HepG2 (cell line): ENCODE measurements at regions not wholly inside any gene's neighbourhood (a gene's known extent, or its start where the extent isn't known, plus 50 kb on each side); places are given as distances from the start of the nearest gene placed in this dataset.
A peak's percentile ranks its signal among the peaks of the same experiment; 100 is the strongest.

ENCODE experiments used
- ATAC-seq: fragments of 200-7000 bp; cut with Tn5 transposase; 3 replicates; pipeline ENCODE4 v1.9.1; 2020; ENCODE audit warnings: mild to moderate bottlenecking, moderate library complexity
- BruUV-seq: library from RNA; stranded (reverse); fragments of 400-500 nt; replicated peaks from 2 replicates; lab custom pipeline; 2021; lab: Mats Ljungman, UMichigan
- CTCF ChIA-PET: fragments of 300-600 bp; formaldehyde crosslinking; extraction: SDS; loops from one replicate; lab custom pipeline; 2021; ENCODE audit warnings: low total read pairs, inconsistent platforms, low intra/inter-chr PET ratio; lab: Yijun Ruan, JAX
- POLR2A ChIA-PET: fragments of 350-600 bp; sonication (Branson Sonifier 250); formaldehyde crosslinking; loops from one replicate; lab custom pipeline; 2020; ENCODE audit warnings: antibody characterized with exemption, inconsistent platforms; lab: Yijun Ruan, JAX
- DNase-seq: peaks from one replicate; pipeline ENCODE4 v3.0.0-alpha.2; 2015; ENCODE audit warnings: low spot score
- FAIRE-seq: peaks from 3 replicates; lab custom pipeline; 2011; peaks lifted over from hg19 to GRCh38; lab: Jason Lieb, UNC
- H2AFZ ChIP-seq: one replicate; pipeline ENCODE4 v1.6.1; 2011; ENCODE audit warnings: low read length, inconsistent platforms
- H3K27ac ChIP-seq: fragments of 300-600 bp; 3 replicates; pipeline ENCODE4 v1.8.0; 2011; ENCODE audit warnings: mixed run types, mild to moderate bottlenecking, mixed read lengths, low read length, inconsistent platforms; ENCODE audit not compliant: insufficient read depth; ENCODE audit errors: extremely low read length
- H3K27me3 ChIP-seq, 2 experiments: fragments of 200-600 bp in 1 of 2; 2 replicates in 1 of 2; 3 replicates in 1 of 2; pipeline versions ENCODE4 v1.6.0 to v1.8.0; 2011; ENCODE audit warnings: low read length in 2 of 2, mild to moderate bottlenecking in 2 of 2, moderate library complexity in 2 of 2, inconsistent platforms in 1 of 2; ENCODE audit not compliant: insufficient read depth in 2 of 2, control insufficient read depth in 1 of 2
- H3K36me3 ChIP-seq, 2 experiments: fragments of 200-600 bp in 1 of 2; replicated peaks in 1 of 2; 2 replicates in 1 of 2; 3 replicates in 1 of 2; pipeline versions ENCODE4 v1.5.1 to v1.8.0; 2011; ENCODE audit warnings: low read length in 2 of 2, inconsistent platforms in 1 of 2; ENCODE audit not compliant: insufficient read depth in 2 of 2, control insufficient read depth in 1 of 2
- H3K4me1 ChIP-seq: 2 replicates; pipeline ENCODE4 v1.5.1; 2012; ENCODE audit warnings: low read length, inconsistent platforms; ENCODE audit not compliant: insufficient read depth
- H3K4me2 ChIP-seq: 2 replicates; pipeline ENCODE4 v1.6.0; 2011; ENCODE audit warnings: low read depth, low read length, inconsistent platforms
- H3K4me3 ChIP-seq, 3 experiments: fragments of 200-600 bp in 1 of 3; sonication (generic), shearing (Covaris generic) in 1 of 3; replicated peaks in 1 of 3; 2 replicates each; pipeline ENCODE4 v1.5.1; 2011 to 2016; ENCODE audit warnings: low read length in 3 of 3, inconsistent platforms in 2 of 3, low read depth in 2 of 3, mild to moderate bottlenecking in 2 of 3, control low read depth in 1 of 3, mixed read lengths in 1 of 3; ENCODE audit not compliant: insufficient read depth in 1 of 3
- H3K79me2 ChIP-seq: one replicate; pipeline ENCODE4 v1.6.1; 2011; ENCODE audit warnings: low read length, inconsistent platforms; ENCODE audit not compliant: insufficient read depth
- H3K9ac ChIP-seq: 2 replicates; pipeline ENCODE4 v1.6.0; 2011; ENCODE audit warnings: mild to moderate bottlenecking, low read depth, low read length, inconsistent platforms; ENCODE audit not compliant: insufficient read depth
- H3K9me3 ChIP-seq: 2 replicates; pipeline ENCODE4 v1.5.1; 2012; ENCODE audit warnings: mild to moderate bottlenecking, low read length
- H4K20me1 ChIP-seq: 2 replicates; pipeline ENCODE4 v1.6.0; 2011; ENCODE audit warnings: inconsistent platforms, mild to moderate bottlenecking, low read length, moderate library complexity; ENCODE audit not compliant: insufficient read depth
- ASH2L ChIP-seq: fragments of 300-600, 200-600 bp; sonication (generic); IDR thresholded peaks from 2 replicates; pipeline ENCODE4 v1.7.0; 2017; ENCODE audit warnings: low read depth, mild to moderate bottlenecking, moderate library complexity, mixed read lengths, low read length; ENCODE audit not compliant: insufficient read length
- FLYWCH1 ChIP-seq: sonication (generic); formaldehyde crosslinking; IDR thresholded peaks from 2 replicates; pipeline ENCODE4 v1.8.1; 2023; ENCODE audit warnings: mild to moderate bottlenecking, missing genetic modification reagents
- POLR2G ChIP-seq: fragments of 200-400 bp; formaldehyde crosslinking; IDR thresholded peaks from 2 replicates; pipeline ENCODE4 v1.6.1; 2018; ENCODE audit warnings: mild to moderate bottlenecking, low read depth, low read length, moderate library complexity
- SIX1 ChIP-seq: sonication (generic); formaldehyde crosslinking; IDR thresholded peaks from 2 replicates; pipeline ENCODE4 v1.4.0; 2020; ENCODE audit warnings: missing genetic modification reagents, borderline replicate concordance
- STAG1 ChIP-seq: sonication (generic); formaldehyde crosslinking; IDR thresholded peaks from 2 replicates; pipeline ENCODE4 v1.4.0; 2020; ENCODE audit warnings: missing genetic modification reagents
- WGBS: methylation state at CpG from one replicate; pipeline ENCODE4 v1.1.6; 2017; ENCODE audit warnings: low lambda C conversion rate; 5-methylcytosine and 5-hydroxymethylcytosine counted together
- in situ Hi-C: cut with HindIII; loops from 2 replicates; pipeline ENCODE4 v1.10.0; 2017; ENCODE audit warnings: low pct_unique_long_range_greater_than_20kb; ENCODE audit not compliant: extremely low pct_ligation_motif_present
- intact Hi-C: fragments of 100-400 bp; cut with micrococcal nuclease; formaldehyde crosslinking; loops from one replicate; pipeline ENCODE4 v1.10.0; 2022; ENCODE audit not compliant: unreplicated experiment

DNA sequence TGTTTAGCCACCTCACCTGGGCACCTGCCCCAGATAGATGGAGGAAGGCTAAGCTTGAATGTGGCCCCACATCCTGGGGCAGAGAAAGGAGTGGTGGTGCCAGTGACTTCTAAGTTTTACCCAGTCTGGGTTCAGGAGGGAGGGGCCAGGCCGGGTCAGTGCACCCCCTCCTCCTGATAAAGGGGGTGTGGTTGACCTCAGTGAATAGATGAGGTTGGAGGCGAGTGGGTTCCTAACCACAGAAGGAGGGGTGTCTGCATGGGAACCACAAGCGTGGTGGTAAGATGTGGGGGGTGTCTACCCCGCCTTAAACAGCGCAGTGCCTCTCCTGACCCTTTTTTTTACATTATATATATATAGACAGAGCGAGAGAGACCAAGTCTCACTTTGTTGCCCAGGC is 105.3 kb upstream of the KCTD7 start:
- no peak for FAIRE-seq
- in situ Hi-C loops (no loop called here), intact Hi-C loops (no loop called here)
- no peak for ATAC-seq
- no peak overlapping the region for H3K27ac ChIP-seq
- H3K36me3 ChIP-seq, result no peaks in the 10 kb centered on the region
- 0 out of 2 replicates have a peak, but pooled peaks have one; percentile 27 for TF ChIP-seq POLR2G
- TF ChIP-seq FLYWCH1 (CRISPR knock-in tag), result no peak
- DNase-seq, result no peak
- 81% methylated on average over 6 of the region's 6 CpGs for whole genome bisulfite sequencing
- no peaks in the 10 kb centered on the region for H3K9me3 ChIP-seq
- H3K27me3 ChIP-seq, result no peaks in the 10 kb centered on the region
- H3K4me3 ChIP-seq, result no peak overlapping the region
- no TSS peak for BruUV-seq
- POLR2A ChIA-PET, result no interaction called here
- CTCF ChIA-PET, result no interaction called here
- no peaks in the 10 kb centered on the region for H4K20me1 ChIP-seq
- H2AFZ ChIP-seq, result no peak overlapping the region
- no peaks in the 10 kb centered on the region for H3K79me2 ChIP-seq
- no peak overlapping the region for H3K9ac ChIP-seq
- H3K4me2 ChIP-seq, result no peak overlapping the region
- H3K4me1 ChIP-seq, result peaks cover 37% of the 10 kb centered on the region

DNA sequence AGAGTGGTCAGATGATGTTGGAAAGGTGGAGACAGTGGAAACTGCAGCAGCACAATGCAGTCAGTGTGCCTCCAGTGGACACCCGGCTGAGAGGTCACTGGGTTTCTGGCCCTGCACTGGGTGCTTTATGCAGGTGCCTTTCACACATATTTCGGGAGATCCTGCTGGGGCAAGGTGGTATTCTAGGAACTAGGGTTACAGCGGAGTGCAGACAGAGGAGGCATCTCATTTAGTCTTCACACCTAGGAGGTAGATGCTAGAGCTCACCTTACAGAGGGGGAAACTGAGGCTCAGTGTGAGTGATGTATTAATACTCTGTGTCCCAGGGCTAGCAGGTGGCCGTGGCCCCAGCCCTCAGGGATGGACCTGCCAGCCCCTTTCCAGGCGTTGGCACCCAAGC is 103.9 kb upstream of the KCTD7 start:
- POLR2A ChIA-PET, result interaction anchor here (1.7 kb wide), 1 partner anchor 11 kb away, joined by 6 read pairs; no protein-coding TSS in a partner anchor
- TF ChIP-seq SIX1 (CRISPR knock-in tag), result no peak
- TF ChIP-seq ASH2L, result no peak
- peak; percentile 8; the same call in 1 of the 2 replicates for TF ChIP-seq STAG1
- H3K27me3 ChIP-seq, result no peaks in the 10 kb centered on the region
- H3K9ac ChIP-seq, result no peak overlapping the region
- H4K20me1 ChIP-seq, result no peaks in the 10 kb centered on the region
- no peaks in the 10 kb centered on the region for H3K36me3 ChIP-seq
- no peaks in the 10 kb centered on the region for H3K79me2 ChIP-seq
- no peaks in the 10 kb centered on the region for H3K9me3 ChIP-seq
- intact Hi-C loops (no loop called here), in situ Hi-C loops (no loop called here)
- DNase-seq (no peak), FAIRE-seq (no peak), ATAC-seq (peak; percentile 12; the same call in 2 of the 3 replicates)
- WGBS, result 80% methylated on average over 5 of the region's 5 CpGs
- no peak overlapping the region for H3K4me3 ChIP-seq
- no peak overlapping the region for H2AFZ ChIP-seq
- BruUV-seq, result no TSS peak
- H3K27ac ChIP-seq, result no peak overlapping the region
- H3K4me2 ChIP-seq, result no peak overlapping the region
- CTCF ChIA-PET, result no interaction called here
- H3K4me1 ChIP-seq, result peaks cover 28% of the 10 kb centered on the region
